ENCODE measurements at regions not wholly inside any gene's neighbourhood (a gene's known extent, or its start where the extent isn't known, plus 50 kb on each side); places are given as distances from the start of the nearest gene placed in this dataset.

DNA sequence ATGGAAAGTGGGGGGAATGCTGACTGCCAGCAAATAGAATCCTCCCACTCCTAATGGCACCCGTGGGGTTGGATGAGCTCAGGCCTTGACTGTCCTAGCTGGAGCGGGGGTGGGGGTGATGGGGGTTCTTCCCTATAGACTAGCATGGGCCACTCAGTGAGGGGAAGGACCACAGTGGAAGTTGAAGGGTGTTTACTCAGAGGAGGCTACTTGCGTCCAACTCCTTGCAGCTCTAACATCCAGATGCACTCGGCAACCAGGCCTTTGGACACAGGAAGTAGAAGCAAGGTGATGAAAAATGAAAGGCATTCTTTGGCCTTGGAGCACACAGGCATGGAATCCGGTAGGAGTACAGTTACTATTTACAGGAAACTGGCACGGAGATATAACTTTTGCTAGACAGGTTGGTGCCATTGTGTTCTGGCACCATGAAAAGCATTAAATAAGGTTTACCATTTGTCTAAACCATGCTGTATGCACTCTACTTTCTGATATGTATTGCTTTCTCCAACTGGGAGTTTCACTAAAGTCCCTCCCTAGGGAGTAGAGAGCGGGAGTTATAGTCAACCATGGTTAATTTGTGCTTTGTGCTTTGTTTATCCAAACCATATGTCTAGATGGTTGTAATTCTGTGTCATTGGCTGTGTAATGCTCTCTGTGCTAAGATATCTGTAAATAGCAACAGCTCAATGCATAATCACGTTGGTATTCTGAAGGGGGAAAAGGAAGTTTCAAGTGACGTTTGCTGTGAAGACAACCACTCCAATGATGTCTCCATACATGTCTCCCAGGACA lies 125.3 kb downstream of the TSHZ3 start:
- DNase-seq (ENCODE audit: low spot score) = peak; percentile 61

DNA sequence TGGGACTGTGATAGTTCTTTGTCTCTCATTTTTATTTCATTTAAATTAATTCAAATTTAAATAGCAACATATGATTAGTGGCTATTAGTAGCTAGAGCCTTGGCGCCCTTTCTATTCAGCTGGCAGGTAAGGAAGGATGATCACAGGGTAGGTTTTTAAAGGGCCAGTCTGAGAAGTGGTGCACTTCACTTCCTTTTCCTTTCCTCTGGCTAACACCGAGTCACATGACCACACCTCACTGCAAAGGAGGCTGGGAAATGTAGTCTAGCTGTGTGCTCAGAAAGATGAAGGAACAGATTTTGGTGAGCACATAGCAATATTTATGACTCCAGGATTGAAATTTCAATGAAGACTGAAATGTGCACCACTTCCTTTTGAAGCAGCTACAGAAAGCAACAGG lies 128.7 kb downstream of the TSHZ3 start:
- DNase-seq (ENCODE audit: low spot score) = no peak

DNA sequence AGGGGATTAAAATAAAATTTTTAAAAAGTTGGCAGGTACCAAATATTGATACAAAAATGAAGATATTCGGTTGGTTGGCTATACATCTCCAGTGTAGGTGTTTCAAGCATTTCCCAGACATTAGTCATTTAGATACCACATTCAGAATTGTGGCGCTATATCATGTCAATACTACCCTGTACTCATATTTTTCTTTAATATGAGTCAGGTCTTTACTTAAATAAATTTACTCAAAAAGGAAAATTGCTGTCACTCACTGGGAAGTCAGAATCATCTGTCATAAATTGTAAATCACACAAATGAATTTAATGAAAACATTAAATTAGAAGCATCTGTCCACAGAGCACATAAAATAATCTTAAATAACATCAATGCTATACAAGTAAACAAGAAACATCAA lies 134.2 kb downstream of the TSHZ3 start:
- no peak for DNase-seq (ENCODE audit: low spot score)

DNA sequence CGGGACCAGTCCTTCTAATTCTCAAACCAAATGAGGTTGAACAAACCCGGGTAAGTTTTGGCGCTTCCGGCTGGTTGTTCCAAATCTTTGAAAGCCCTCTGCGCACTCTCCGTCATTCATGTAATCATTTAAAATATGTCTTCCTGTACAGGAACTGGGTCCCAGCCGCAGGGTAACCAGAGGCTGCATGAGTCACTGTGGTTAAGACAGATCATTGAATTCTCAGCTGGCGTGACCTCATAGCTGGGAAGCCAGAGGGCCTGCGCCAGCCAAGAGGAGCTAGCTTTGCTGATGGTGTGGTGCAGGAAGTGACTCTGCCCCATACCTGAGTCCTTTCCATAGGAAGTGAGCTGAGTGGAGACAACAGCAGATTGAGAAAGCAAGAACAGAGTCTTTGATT lies 135.2 kb downstream of the TSHZ3 start:
- DNase-seq (ENCODE audit: low spot score) = peak; percentile 92

DNA sequence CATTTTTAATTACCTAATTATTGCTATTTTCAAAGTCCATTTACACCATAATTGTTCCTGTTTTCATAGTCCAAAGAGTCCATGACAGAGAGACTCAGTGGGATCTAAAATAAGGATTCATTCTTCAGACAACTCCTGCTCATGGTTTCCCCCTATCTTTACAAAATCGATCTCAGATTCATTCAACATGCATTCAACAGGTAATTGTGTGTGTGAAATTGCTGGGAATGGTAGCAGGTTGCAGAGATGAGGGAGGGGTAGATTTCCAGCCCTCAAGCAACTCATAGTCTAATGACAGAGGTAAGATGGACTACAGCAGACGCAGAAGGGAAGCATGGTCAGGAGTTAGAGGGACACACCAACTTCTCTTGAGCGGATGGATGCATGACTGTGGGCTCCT lies 138.1 kb downstream of the TSHZ3 start:
- DNase-seq (ENCODE audit: low spot score) = no peak

DNA sequence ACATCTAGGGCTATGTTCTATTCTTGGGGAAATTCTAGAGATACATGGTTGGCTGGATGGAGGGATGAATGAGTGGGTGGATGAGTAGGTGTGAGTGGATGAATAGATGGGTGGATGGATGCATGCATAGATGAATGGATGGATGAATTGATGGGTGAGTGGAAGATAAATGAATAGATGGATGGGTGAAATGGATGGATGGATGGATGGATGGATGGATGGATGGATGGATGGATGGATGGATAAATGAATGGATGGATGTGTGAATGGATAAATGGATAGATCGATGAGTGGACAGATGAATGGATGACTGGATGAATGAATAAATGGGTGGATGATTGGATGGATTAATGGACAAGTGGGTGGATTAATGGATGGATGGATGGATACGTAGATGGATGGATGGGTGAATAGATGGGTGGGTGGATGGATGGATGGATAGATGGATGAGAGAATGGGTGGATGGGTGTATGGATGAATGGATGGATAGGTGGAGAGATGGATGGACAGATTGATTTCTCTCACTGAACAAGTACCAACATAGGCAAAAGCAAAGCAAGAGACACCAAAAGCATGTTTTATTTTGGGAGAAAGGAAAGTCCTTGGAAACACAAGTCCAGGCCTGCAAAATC lies 143.2 kb downstream of the TSHZ3 start:
- no peak for DNase-seq (ENCODE audit: low spot score)

DNA sequence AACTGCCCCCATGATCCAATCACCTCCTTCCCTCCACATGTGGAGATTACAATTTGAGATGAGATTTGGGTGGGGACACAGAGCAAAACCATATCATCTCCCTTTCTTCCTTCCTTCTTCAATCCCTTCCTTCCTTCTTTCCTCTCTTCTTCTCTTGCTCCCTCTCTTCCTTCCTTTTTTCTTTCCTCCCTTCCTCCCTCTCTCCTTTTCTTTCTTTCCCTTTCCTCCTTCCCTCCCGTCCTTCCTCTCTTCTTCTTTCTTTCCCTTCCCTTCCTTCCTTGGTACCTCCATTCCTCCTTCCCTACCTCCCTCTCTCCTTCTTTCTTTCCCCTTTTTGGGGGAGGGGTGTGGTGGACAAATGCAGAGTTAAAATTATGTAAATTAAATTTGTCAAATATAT lies 145.1 kb downstream of the TSHZ3 start:
- no peak for DNase-seq (ENCODE audit: low spot score)

DNA sequence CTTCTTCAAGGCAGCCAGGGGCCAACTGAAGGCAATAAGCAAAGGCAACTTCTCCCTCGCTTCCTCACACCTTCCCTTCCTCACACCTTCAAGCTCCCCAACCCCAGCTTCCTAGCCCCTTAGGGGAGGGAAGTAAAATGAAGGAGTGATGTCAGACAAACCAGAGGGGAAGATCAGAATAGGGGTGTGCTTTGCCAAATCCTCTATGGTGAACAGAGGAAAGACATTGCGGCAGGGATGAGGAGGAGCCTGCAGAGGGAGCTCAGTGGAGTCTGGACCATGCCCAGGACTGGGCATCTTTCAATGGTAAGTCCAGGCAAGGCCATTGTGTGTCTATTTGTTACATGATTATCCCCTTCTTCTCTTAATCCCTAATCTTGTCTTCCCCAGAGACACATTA lies 164.0 kb downstream of the TSHZ3 start:
- DNase-seq (ENCODE audit: low spot score) = no peak

DNA sequence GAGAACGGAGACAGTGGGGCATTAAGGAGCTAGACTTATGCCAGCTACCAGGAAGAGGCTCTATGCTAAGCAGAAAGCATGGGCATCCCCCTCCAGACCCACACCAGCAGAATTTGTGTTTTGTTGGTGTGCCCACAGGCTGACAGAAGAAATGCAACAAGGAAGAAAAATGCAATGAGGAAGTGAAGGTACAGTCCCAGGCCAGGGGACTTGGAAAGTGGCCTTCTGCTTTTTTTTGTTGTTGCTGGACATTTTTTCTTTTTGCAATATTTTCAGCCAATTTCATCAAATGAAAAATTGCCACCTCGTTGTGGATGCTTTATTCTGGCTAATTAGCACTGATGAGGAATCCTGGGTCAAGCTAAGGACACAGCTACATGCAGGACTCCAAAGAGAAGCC lies 167.7 kb downstream of the TSHZ3 start:
- DNase-seq (ENCODE audit: low spot score) = no peak

DNA sequence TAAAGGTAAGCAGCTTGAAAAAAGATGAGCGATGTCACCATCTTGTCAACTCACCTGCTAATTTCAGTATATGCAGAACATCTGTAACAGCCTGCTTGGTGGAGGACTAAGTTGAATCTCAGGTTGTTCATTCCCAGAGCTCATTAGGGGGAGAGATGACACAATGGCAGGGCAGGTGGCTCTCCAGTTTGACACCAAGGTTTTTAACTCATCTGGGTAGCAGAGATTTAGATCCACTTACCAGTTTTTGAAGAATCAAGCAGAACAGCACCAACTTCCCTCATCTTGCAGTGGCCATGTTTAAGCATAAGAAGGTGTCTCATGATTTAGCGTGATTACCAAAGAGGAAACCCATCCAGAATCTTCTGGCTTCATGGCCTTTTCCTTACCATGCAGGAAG lies 168.3 kb downstream of the TSHZ3 start:
- DNase-seq (ENCODE audit: low spot score) = no peak

DNA sequence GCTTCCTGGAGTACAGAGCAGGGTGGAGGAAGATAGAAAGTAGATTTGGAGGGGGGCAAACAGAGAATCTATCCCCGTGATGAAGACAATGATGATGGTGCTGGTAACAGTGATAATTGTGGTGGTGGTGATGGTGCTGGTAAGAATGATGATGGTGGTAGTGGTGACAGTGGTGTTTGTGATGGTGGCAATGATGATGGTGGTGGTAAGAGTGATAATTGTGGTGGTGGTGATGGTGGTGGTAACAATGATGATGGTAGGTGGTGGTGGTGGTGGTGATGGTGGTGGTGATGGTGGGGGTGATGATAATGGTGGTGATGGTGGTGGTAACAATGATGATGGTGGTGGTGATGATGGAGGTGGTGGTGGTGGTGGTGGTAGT lies 169.8 kb downstream of the TSHZ3 start:
- DNase-seq (ENCODE audit: low spot score) = no peak

DNA sequence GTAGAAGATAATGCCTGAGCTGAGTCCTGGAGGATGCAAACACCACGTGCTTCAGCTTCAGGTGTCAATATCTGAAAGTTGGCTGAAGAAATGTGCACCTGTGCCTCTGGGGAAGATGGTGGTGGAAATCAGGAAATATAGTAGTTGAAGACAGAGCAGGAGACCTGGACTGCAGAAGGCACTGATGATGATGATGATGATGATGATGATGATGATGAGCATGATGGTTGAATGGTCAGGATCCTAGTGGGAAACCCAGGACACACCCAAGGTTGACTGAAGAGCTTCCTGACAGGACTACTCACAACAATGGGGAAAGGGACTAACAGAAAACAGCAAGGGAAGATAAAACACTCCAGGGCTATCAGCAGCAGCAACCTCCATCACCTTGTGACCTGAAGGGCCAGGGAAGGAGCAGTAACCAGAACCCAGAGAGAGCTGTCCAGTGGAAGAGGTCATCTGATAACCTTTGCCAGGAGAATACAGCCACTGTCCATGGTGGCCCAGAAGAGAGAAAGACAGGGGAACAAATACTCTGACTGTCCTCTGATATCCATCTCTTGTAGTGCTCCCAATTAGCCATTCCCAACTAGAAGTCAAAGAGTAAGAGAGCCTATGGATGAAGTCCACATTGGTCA lies 170.3 kb downstream of the TSHZ3 start:
- DNase-seq (ENCODE audit: low spot score) = no peak

DNA sequence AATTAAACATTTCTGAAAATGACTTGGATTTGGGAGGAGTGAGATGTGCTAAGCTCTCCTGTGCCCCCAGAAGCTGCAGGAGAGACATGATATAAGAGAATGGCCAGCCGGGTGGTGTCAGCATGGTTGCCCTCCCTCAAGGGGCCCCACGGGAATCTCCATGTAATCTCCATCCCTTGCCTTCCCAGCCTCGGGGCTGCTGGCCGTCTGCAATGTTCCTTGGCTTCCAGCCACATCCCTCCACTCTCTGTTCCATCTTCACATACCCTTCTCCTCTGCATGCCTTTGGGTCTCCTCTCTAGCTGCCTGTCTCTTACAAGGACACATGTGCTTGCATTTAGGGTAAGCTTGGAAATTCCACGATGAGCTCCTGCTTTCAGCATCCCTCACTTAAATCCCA lies 172.0 kb downstream of the TSHZ3 start:
- no peak for DNase-seq (ENCODE audit: low spot score)

DNA sequence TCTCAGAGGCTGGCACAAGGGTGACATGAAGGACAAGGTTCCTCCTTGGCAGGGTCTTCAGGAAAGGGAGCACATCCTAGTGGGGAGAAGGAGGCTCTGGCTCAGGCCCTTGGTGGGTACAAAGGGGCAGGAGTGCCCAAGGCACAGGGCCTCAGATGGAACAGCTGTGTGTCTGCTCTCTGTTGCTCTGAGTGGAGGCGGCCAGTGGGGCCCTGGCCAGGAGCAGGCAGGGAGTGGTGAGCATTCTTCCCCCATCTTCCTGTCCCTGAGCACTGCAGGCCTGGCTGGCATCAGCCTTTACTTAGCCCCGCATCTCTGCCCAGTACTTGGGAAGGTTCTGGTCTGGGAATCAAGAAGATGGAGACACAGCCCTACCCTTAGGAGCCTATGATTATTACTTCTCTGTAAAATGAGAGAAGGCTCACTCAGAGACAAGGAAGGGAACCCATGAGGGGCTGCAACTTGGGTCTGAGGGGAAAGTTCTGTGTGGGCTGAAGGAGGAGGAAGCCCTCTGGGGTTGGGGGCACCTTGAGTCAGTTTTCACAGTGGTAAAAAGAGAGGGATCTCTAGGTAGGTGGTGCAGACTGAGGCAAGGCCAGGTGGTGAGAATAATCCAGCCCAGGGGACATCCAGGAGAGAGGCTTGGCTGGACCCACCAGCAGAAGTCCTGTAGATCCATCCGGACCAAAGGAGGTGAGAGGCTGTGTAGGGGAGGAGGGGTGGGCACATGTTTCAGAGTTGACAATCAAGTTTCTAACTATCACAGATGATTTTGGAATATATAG lies 173.5 kb downstream of the TSHZ3 start:
- no peak for DNase-seq (ENCODE audit: low spot score)

DNA sequence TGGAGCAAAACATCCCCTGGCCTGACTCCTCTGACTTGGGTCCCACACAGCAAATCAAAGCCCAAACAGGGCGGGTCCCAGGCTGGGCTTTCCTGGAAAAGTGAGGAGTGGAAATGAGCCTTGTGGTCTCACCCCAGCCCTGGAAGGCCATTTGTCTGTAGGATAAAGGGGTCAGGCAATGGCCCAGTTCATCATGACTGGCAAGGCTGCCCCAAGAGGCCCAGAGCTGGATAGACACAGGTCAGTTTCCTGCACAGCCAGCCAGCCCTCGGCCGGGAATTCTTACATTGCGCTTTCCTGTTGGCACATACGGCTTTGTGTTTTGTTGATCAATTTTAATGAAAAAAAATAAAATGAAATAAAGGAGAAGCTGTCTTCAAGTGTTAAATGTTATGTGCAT lies 174.3 kb downstream of the TSHZ3 start:
- no peak for DNase-seq (ENCODE audit: low spot score)

DNA sequence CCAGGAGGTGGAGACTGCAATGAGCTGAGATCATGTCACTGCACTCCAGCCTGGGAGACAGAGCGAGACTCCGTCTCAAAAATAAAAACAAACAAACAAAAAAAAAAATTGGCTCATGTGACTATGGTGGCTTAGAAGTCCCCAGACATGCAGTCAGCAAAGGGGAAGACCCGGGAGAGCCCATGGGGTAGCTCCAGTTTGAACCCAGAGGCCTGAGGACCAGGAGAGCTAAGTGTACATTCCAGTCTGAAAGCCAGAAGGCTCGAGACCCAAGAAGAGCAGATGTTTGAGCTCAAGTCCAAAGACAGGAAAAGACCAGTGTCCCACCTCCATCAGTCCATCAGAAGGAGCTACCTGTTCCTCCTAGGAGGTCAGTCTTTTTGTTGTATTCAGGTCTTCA lies 175.2 kb downstream of the TSHZ3 start:
- no peak for DNase-seq (ENCODE audit: low spot score)

DNA sequence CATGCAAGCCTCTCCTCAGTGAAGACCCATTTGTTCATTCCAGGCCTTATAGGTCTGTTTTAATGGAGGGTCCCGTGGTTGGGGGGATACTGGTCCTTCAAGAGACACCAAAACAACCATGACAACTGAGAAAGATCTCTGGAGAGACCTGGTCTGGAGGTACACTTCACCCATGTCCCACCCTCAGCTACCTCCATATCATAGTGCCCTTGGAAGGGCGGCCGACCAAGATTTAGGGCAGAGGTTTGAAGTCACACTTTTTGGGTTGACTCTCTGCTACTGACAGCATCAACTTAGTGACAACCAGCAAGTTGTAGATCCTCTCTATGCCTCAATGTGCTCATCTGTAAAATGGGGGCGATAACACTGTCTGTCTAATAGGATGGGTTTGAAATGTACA lies 177.3 kb downstream of the TSHZ3 start:
- no peak for DNase-seq (ENCODE audit: low spot score)

DNA sequence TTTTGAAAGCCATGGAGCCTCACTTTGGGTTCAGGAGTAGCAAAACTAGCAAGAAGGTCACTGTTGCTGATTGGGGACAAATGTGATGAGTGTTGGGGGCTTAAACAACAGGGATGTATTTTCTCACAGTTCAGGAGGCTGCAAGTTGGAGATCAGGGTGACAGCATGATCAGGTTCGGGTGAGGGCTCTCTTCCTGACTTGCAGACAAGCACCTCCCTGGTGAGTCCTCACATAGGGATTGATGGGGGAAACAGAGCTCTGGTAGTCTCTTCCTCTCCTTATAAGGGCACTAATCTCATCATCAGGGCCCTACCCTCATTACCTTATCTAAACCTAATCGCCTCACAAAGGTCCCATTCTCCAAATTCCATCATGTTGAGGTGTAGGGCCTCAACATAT lies 179.2 kb downstream of the TSHZ3 start:
- no peak for DNase-seq (ENCODE audit: low spot score)

DNA sequence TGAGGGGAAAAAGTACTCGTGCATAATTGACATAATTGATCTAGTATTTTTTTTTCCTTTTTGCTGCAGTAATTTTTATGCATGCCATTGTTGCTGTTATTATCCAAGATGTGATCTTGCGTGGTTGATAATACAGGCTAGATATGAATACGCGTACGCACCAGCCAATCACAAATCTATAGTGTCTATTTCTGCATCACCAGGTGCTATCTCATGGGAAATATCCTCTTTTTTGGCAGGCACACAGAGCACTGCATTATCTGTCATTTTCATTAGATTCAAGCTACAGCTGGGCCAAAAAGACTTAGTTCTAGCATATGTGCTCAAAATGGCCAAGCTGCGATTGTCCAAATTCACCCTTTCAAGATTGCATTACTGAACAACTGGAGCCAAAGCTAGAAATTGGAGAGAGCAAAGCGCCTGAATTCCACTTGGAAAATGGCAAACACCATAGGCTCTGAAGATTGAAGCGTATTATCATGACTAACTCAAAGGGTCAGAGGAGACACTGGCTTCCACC lies 181.1 kb downstream of the TSHZ3 start:
- no peak for DNase-seq (ENCODE audit: low spot score)

DNA sequence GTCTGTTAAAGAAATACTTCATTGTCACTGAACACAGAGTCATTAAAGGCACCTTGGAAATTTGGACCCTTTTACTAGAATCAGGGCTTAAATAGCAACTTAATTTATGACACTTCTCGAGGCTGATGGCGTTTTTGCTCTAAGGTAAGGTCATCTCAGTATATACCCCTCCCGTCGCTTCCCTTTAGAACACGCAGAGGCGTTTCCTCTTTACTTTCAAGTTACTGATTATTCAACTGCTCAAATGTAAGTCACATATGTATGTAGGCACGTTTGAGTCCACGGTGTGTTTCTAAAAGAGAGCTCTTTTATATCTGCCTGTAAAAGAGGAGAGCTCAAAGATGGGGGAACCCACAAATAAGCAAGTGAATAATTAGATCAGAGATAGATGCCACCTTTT lies 181.5 kb downstream of the TSHZ3 start:
- no peak for DNase-seq (ENCODE audit: low spot score)

DNA sequence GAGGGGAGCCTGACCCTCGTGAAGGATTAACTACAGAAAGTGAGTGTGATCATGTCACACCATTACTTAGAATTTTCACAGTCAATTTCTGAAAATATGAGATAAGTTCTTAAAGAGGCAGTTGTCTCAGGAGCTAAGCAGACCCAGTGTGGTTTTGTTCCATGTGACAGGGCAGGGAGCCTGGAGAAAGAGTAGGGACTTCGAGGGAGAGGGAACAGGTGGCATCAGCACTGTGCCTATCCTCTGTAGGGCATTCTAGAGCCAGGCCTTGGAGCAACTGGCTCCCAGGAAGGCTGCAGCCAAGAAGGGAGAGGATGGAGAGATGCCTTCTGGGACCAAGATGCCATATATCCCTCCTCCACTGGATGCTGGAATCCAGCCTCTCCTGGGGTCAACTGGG lies 183.0 kb downstream of the TSHZ3 start:
- no peak for DNase-seq (ENCODE audit: low spot score)

DNA sequence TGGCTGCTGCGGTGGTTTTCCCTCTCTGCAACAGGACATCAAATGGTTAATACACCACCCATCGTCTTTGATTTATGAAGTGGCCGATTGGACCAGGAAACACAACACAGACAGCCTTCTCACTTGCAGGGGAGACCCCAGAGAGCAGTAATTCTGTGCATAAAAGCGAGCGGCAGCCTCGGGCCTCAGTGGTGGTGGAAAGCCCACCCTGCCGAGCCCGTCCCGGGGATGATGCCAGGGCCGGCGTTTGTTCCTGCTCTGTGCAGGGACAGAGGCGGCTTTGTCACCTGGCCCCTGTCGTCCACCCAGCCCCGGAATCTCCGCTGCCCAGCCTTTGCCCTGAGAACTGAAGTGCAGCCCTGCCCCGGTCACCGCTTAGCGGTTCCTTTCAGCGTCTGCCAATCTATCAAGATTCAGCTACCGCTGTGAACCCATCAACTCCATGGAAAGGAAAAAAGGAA lies 184.4 kb downstream of the TSHZ3 start:
- DNase-seq (ENCODE audit: low spot score) = no peak
